ENCODE measurements at regions not wholly inside any gene's neighbourhood (a gene's known extent, or its start where the extent isn't known, plus 50 kb on each side); places are given as distances from the start of the nearest gene placed in this dataset.

DNA sequence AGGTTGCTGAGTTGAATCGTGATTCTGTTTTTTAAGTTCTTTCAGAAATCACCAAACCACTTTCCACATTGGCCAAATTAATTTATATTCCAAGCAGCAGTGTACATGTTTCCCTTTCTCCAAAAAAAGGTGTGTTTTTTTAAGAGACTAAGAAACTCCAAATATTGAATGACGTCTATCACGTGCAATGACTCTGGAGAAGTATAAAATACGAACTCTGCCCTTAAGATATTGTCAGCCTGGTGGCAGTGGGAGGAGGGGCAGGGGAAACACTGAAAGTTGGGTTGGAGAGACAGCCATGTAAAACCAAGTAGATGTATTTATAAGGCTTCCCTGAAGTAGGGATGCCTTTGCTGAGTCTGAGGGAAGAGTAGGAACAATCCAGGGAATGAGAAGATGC lies 50.1 kb upstream of the DHRS4 start:
- DNase-seq, result no peak
